ENCODE measurements at regions not wholly inside any gene's neighbourhood (a gene's known extent, or its start where the extent isn't known, plus 50 kb on each side); places are given as distances from the start of the nearest gene placed in this dataset.
"Not testable (repeated sequence)": the region's sequence is repeated elsewhere in the genome, so short reads cannot be mapped to it uniquely, and the experiment has no call there.

GRCh38 chr5:164505791-164506190, 1000.4 kb downstream of the MAT2B start:
- TF ChIP-seq, protein P1, sequence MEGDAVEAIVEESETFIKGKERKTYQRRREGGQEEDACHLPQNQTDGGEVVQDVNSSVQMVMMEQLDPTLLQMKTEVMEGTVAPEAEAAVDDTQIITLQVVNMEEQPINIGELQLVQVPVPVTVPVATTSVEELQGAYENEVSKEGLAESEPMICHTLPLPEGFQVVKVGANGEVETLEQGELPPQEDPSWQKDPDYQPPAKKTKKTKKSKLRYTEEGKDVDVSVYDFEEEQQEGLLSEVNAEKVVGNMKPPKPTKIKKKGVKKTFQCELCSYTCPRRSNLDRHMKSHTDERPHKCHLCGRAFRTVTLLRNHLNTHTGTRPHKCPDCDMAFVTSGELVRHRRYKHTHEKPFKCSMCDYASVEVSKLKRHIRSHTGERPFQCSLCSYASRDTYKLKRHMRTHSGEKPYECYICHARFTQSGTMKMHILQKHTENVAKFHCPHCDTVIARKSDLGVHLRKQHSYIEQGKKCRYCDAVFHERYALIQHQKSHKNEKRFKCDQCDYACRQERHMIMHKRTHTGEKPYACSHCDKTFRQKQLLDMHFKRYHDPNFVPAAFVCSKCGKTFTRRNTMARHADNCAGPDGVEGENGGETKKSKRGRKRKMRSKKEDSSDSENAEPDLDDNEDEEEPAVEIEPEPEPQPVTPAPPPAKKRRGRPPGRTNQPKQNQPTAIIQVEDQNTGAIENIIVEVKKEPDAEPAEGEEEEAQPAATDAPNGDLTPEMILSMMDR (IDR thresholded peaks at IDR 0.05; ENCODE audit: extremely low read depth, low read depth, low read length): no peak
- Histone ChIP-seq H3K4me1 (ENCODE audit: insufficient read depth, low read length) (peaks cover 3% of the 10 kb centered on the region), H3K4me2 (ENCODE audit: insufficient read depth, low read length) (no peak overlapping the region), H3K9me3 (ENCODE audit: low read depth, low read length) (no peaks in the 10 kb centered on the region), H3K4me3 (ENCODE audit: insufficient read depth, low read length) (no peak overlapping the region), H4K20me1 (ENCODE audit: insufficient read depth, low read length) (no peaks in the 10 kb centered on the region), H3K27ac (ENCODE audit: low read depth, low read length) (no peak overlapping the region), H3K36me3 (ENCODE audit: insufficient read depth, low read length) (no peaks in the 10 kb centered on the region), H3K27me3 (ENCODE audit: insufficient read depth, low read length) (no peaks in the 10 kb centered on the region), H3K79me2 (ENCODE audit: insufficient read depth, low read length) (no peaks in the 10 kb centered on the region), H2AFZ (ENCODE audit: low read length) (no peak overlapping the region)
- DNase-seq (ENCODE audit: insufficient read length, low spot score, missing footprints): no peak

DNA sequence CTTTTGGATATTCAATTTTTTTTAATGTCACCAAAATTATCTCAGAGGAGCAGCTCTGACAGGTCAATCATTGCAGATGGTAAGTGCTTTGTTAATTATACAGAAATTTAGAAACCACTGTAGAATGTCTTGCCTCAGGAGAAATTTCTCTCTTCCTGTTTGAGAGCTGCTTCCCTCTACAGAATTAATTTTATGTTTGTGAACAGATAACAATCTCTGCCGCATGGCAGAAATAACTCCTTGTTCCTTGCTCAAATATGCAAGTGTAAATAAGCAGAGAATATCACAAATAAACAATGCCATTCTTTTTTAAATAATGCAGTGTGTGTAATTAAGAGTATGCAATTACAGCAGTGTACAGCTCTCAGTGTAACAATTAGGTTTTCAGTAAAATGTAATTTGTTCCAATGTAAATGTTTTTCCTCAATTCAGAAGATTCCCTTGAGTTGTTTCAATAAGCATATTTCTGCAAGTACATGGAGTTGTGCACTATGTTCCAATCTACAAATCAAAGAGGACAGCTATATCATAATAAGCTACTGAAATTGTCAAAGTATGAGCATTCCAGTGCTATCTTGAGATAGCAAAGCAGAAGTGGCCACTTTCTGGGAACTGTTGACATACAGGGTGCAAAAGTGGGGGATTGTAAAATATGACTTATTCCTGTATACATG, 1012.8 kb downstream of the MAT2B start:
- DNase-seq (ENCODE audit: insufficient read length, low spot score, missing footprints): peak; percentile 8
- TF ChIP-seq, protein P1 (IDR thresholded peaks at IDR 0.05; ENCODE audit: extremely low read depth, low read depth, low read length): no peak
- H3K4me1 ChIP-seq (ENCODE audit: insufficient read depth, low read length): no peaks in the 10 kb centered on the region
- H3K4me3 ChIP-seq (ENCODE audit: insufficient read depth, low read length): no peak overlapping the region
- no peak overlapping the region for H2AFZ ChIP-seq (ENCODE audit: low read length)
- H3K9me3 ChIP-seq (ENCODE audit: low read depth, low read length): no peaks in the 10 kb centered on the region
- H3K36me3 ChIP-seq (ENCODE audit: insufficient read depth, low read length): no peaks in the 10 kb centered on the region
- H3K4me2 ChIP-seq (ENCODE audit: insufficient read depth, low read length): no peak overlapping the region
- H3K27me3 ChIP-seq (ENCODE audit: insufficient read depth, low read length): no peaks in the 10 kb centered on the region
- H4K20me1 ChIP-seq (ENCODE audit: insufficient read depth, low read length): no peaks in the 10 kb centered on the region
- H3K27ac ChIP-seq (ENCODE audit: low read depth, low read length): no peak overlapping the region
- no peaks in the 10 kb centered on the region for H3K79me2 ChIP-seq (ENCODE audit: insufficient read depth, low read length)

GRCh38 chr5:164518741-164519080, 1013.3 kb downstream of the MAT2B start:
- Histone ChIP-seq H3K36me3 (ENCODE audit: insufficient read depth, low read length) (no peaks in the 10 kb centered on the region), H3K4me1 (ENCODE audit: insufficient read depth, low read length) (no peaks in the 10 kb centered on the region), H2AFZ (ENCODE audit: low read length) (no peak overlapping the region), H3K4me2 (ENCODE audit: insufficient read depth, low read length) (no peak overlapping the region), H3K79me2 (ENCODE audit: insufficient read depth, low read length) (no peaks in the 10 kb centered on the region), H3K4me3 (ENCODE audit: insufficient read depth, low read length) (no peak overlapping the region), H3K9me3 (ENCODE audit: low read depth, low read length) (no peaks in the 10 kb centered on the region), H3K27ac (ENCODE audit: low read depth, low read length) (no peak overlapping the region), H3K27me3 (ENCODE audit: insufficient read depth, low read length) (no peaks in the 10 kb centered on the region), H4K20me1 (ENCODE audit: insufficient read depth, low read length) (no peaks in the 10 kb centered on the region)
- TF ChIP-seq, protein P1 (IDR thresholded peaks at IDR 0.05; ENCODE audit: extremely low read depth, low read depth, low read length): no peak
- DNase-seq (ENCODE audit: insufficient read length, low spot score, missing footprints): no peak

DNA sequence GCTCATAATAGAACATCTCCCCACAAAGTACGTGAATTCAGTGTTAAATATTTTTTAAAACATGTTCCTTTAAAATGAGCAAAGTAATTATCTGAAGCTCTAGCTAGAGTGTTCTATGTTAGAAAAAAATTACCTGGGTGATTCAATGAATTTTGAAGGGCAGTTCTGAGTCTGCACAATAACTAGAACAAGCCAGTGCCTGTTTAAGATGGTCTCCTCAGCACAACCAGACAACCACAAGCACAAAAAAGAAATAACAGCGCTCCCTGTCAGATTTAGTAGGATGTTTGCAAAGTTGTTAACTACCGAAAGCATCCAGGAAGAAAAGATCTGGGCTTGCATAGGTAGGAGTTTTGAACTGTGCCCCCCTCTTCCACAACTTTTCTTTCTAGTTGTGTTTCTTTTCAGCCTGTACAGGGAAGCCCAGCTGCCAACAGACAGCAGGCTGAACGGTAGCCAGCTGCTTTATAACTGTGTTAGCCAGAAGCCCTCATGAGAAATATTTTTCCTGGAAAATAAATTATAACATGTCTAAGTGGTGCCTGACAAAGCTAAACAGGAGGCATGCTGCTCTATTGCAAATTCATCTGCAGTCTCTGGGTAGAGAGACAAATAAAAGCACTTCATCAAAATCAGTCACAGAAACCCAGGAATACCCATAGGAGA, 1026.9 kb downstream of the MAT2B start:
- H3K9me3 ChIP-seq (ENCODE audit: low read depth, low read length): no peaks in the 10 kb centered on the region
- H3K27me3 ChIP-seq (ENCODE audit: insufficient read depth, low read length): no peaks in the 10 kb centered on the region
- no peak overlapping the region for H3K27ac ChIP-seq (ENCODE audit: low read depth, low read length)
- TF ChIP-seq, protein P1 (IDR thresholded peaks at IDR 0.05; ENCODE audit: extremely low read depth, low read depth, low read length): no peak
- H4K20me1 ChIP-seq (ENCODE audit: insufficient read depth, low read length): no peaks in the 10 kb centered on the region
- no peaks in the 10 kb centered on the region for H3K79me2 ChIP-seq (ENCODE audit: insufficient read depth, low read length)
- H3K4me2 ChIP-seq (ENCODE audit: insufficient read depth, low read length): no peak overlapping the region
- no peak for DNase-seq (ENCODE audit: insufficient read length, low spot score, missing footprints)
- H3K4me3 ChIP-seq (ENCODE audit: insufficient read depth, low read length): no peak overlapping the region
- H3K36me3 ChIP-seq (ENCODE audit: insufficient read depth, low read length): no peaks in the 10 kb centered on the region
- no peaks in the 10 kb centered on the region for H3K4me1 ChIP-seq (ENCODE audit: insufficient read depth, low read length)
- no peak overlapping the region for H2AFZ ChIP-seq (ENCODE audit: low read length)

- not testable (repeated sequence) for H3K4me3 ChIP-seq (ENCODE audit: insufficient read depth, low read length); H3K36me3 ChIP-seq (ENCODE audit: insufficient read depth, low read length); H3K4me2 ChIP-seq (ENCODE audit: insufficient read depth, low read length); H3K4me1 ChIP-seq (ENCODE audit: insufficient read depth, low read length); H3K79me2 ChIP-seq (ENCODE audit: insufficient read depth, low read length); H3K27ac ChIP-seq (ENCODE audit: low read depth, low read length); H2AFZ ChIP-seq (ENCODE audit: low read length); H3K9me3 ChIP-seq (ENCODE audit: low read depth, low read length); H3K27me3 ChIP-seq (ENCODE audit: insufficient read depth, low read length); DNase-seq (ENCODE audit: insufficient read length, low spot score, missing footprints); H4K20me1 ChIP-seq (ENCODE audit: insufficient read depth, low read length)
Measured at GRCh38 chr5:164533426-164533825, 1028.0 kb downstream of the MAT2B start.
